HG03457 (cell line): ENCODE measurements at regions not wholly inside any gene's neighbourhood (a gene's known extent, or its start where the extent isn't known, plus 50 kb on each side); places are given as distances from the start of the nearest gene placed in this dataset.
"Not testable (repeated sequence)": the region's sequence is repeated elsewhere in the genome, so short reads cannot be mapped to it uniquely, and the experiment has no call there.

Experiments used
- ATAC-seq: cut with Tn5 transposase; IDR thresholded peaks from one replicate; pipeline ENCODE4 v1.9.1; 2021; ENCODE audit warnings: moderate number of reproducible peaks; ENCODE audit not compliant: unreplicated experiment

DNA sequence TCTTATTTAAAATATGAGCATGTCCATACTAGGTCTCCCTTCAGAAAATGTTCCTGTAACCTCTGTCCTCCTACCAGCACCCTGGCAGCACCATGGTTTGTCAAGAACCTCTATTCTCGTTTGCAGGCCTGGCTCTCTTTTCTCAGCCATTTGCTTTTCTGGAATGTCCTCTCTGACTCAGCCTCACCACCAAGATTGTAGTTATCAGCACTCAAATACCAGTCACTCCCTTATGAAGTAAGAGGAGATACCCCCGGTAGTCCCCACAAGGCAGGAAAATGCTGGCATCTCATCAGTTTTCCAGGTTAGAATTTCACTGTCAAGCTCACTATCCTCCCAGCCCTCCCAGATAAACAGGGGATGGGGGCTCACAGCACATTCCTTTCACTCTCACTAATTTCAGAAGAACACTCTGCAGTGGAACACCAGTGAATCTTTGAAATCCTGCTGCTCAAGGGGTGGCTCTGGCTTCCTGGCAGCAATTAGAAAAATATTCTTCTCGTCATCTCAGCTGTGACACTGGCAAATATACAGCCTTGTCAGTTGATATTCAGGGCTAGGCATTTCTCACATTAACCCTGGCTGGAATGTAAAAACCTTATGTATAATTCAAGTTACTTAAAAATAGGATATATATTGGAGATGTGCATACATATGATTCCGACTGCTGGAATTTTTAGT, 129.2 kb downstream of the TBX18 start:
- ATAC-seq, result no peak

GRCh38 chr6:84633771-84634170, 130.6 kb downstream of the TBX18 start:
- ATAC-seq, result no peak

DNA sequence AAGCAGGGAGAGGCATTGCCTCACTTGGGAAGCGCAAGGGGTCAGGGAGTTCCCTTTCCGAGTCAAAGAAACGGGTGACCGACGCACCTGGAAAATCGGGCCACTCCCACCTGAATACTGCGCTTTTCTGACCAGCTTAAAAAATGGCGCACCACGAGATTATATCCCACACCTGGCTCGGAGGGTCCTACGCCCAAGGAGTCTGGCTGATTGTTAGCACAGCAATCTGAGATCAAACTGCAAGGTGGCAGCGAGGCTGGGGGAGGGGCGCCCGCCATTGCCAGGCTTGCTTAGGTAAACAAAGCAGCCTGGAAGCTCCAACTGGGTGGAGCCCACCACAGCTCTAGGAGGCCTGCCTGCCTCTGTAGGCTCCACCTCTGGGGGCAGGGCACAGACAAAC, 137.9 kb downstream of the TBX18 start:
- not testable (repeated sequence) for ATAC-seq

- ATAC-seq, result no peak
These were observed 138.9 kb downstream of the TBX18 start for GRCh38 chr6:84625506-84625905.

GRCh38 chr6:84623956-84624680, 140.3 kb downstream of the TBX18 start:
- no peak for ATAC-seq

DNA sequence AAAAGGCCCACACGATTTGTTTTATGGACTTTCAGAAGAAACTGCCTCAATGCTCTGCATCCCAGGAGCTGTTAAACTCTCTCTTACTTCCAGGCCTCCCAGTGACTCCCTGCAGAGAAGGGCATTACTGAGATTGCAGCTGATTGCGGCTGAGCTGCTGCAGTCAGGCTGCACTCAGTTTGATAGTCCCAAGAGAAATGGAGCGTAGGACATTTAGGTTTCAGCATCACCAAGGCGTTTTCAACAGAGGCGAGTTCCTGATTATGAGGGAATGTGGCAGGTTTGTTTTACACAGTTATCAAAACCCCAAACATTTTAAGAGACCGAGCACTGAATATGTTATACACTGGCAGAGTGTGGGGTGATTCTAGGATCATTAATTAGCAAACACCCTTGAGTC, 145.6 kb downstream of the TBX18 start:
- no peak for ATAC-seq

DNA sequence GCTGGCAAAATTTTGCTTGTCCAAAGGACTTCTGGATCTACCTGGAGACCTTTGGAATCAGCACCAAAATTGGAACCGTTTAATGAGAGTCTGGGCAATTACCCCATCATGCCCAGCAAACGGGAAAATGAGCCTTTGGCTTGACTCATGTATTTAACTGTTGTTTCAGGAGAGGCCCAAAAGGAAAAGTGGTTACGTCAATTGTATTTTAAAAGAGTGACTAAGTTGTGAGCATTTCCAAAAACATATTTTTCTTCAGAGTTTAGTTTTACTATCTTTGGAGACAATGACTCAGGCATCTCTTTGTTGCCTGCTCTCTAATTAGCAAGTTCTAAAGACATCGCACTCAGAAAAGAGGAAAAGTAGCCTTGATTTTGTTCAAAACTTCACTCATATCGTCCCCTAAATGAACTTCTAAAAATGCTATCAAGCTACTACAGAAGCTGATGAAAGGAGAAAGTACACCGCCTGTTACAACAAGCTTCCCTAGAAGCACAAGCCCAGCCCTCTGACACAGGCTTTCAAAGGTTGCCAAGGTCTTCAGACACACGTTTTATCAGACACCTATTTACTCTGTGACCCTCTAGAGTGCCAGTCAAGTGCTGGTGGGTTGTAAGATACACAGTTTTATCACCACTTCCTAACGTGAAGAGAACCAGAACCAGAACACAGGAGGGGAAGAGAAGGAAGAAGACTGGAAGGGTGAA, 146.2 kb downstream of the TBX18 start:
- ATAC-seq, result no peak

- ATAC-seq, result no peak
These were observed 148.4 kb downstream of the TBX18 start for GRCh38 chr6:84615987-84616386.

DNA sequence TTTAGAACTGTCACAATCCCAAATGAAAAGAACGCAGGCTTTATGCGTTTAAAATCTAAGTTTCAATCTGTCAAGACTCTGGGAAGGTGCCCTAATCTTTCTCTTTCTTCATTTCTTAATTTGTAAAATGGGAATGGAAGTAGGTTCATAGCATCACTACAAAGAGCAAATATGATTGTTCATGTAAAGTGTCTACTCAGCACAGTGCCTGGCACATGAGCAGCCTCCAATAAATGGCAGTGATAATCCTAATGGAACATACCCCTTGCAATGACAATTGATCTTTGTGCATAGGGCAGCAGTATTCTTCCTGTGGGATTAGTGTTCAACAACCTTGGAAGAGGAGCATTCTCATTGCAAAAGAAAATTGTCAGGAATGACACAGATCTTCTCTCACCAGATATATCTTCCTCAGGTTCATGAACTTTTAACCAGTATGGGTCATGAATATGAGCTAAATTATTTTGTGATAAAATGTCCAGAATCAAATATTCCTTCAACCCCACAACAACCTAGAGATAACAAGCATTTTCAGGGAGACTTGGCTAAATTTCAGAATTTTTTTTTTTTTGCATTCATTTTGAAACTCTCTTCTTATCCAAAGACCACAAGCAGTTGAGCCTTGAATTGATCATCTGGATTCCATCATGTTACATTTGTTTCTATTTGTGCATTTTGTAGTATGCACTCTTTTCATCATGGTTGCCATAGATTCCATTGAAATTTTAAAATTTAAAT, 149.1 kb downstream of the TBX18 start:
- no peak for ATAC-seq

DNA sequence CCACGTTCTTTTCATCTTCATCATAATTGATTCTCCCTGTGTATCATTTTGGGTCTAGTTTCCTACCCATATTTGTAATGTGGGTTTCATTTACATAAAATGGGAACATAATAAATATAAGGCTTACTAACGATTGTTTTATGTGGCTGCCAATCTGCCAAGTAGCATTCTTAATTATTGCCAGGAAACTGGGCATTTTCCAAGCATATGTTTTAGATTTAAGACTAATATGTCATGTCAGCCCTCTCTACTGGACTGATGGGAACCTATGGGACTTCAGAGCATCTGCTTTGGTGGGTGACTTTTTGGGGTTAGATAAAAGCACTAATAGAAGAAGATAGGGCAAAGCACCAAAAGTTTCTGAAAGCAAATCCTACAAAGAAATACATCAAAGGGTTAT, 157.5 kb downstream of the TBX18 start:
- ATAC-seq, result no peak

DNA sequence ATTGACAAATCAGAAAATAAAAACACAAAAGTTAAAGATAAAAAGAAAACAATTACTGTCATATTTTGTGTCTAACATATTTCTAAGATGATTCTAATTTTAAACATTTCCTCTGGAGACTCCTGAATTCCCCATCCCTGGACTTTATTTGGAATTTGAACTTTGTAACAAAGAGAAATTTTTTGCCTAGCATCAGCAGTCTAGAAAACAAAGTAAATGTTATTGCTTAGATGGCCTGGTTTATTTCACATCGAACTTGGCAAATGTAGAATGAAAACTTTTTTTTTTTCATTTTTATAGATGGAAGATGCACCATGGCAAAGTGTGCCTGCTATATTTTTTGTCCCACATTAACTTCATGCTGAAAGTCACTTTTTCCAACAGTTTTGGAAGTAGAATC, 159.1 kb downstream of the TBX18 start:
- ATAC-seq, result no peak

DNA sequence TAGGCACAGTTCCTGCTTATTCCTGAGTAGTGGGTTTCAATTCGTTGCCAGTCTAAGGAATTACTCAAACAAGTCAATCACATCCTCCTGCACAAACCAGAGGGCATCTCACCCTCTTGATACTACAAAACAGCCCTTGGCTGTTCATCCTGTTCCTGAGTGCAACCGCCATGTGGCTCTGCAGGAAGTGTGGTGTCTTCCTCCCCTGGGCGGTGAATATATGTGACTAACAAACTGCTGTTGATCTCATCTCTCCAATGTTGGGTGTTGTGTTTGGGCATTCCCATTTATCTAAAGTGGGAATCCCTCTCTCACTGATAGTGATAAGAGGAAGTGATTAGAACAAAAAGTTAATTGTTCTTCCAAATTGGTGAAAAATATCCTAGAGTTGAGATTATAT, 163.0 kb downstream of the TBX18 start:
- ATAC-seq, result no peak

GRCh38 chr6:84599991-84600390, 164.4 kb downstream of the TBX18 start:
- ATAC-seq, result no peak

GRCh38 chr6:84597238-84597875, 167.0 kb downstream of the TBX18 start:
- ATAC-seq, result no peak

DNA sequence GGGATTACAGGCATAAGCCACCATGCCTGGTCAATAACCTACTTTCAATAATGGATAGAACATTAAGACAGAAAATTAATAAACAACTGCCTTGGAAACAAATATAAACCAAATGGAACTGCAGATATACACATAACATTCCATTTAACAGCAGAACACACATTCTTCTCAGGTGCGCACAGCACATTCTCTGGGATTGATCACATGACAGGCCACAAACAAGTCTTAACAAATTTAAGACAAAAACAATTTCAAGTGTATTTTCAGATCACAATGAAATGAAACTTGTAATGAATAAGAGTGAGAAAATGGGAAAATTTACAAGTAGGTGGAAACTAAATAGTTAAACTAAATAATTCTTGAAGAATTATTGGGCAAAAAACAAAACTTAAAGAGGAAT, 167.9 kb downstream of the TBX18 start:
- ATAC-seq, result no peak

DNA sequence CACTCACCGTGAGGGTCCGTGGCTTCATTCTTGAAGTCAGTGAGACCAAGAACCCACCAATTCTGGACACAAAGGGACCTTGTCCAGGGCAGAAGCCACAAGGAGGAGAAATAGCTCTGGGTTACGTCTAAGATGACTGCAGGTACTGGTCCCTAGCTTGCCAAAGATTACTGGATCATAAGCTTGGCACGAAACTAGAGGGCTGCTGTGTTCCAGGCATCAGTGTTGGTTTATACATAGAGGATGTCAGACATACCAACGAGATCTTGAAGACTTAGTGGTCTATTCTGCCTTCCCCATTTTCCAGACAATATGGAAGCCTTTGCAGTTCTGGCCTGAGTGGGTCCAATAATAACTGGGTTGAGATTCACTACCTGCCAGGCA, 175.7 kb downstream of the TBX18 start:
- no peak for ATAC-seq

DNA sequence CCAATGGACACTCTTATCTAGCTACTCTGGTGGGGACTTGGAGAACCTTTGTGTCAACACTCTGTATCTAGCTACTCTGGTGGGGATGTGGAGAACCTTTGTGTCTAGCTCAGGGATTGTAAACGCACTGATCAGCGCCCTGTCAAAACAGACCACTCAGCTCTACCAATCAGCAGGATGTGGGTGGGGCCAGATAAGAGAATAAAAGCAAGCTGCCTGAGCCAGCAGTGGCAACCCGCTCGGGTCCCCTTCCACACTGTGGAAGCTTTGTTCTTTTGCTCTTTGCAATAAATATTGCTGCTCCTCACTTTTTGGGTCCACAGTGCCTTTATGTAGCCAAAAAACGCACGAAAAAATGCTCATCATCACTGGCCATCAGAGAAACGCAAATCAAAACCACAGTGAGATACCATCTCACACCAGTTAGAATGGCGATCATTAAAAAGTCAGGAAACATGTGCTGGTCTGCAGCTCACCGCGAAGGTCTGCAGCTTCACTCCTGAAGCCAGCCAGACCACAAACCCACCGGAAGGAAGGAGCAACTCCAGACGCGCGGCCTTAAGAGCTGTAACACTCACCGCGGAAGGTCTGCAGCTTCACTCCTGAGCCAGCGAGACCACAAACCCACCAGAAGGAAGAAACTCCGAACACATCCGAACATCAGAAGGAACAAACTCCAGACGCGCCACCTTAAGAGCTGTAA, 176.3 kb downstream of the TBX18 start:
- not testable (repeated sequence) for ATAC-seq

GRCh38 chr6:84587202-84587940, 177.0 kb downstream of the TBX18 start:
- not testable (repeated sequence) for ATAC-seq

- ATAC-seq, result no peak
These were observed 180.6 kb downstream of the TBX18 start for GRCh38 chr6:84583784-84584183.

DNA sequence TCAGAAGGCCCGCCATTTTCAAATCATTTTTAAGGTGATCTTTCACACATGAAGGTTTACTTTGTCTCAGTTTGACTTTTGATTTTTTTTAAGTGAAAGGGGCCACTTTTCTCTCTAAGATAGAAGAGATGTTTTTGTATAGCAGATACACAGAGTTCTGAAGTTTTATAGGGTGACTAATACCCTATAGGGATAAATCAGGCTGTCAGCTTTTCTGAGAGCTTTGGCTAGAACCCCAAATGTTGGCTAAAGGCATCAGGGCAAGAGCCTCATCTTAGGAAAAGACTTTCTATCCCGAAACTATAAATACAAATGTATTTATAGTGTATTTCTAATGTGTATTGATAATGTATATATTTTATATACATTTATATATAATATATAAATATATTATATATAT, 181.4 kb downstream of the TBX18 start:
- no peak for ATAC-seq
